ENCODE measurements at regions not wholly inside any gene's neighbourhood (a gene's known extent, or its start where the extent isn't known, plus 50 kb on each side); places are given as distances from the start of the nearest gene placed in this dataset.

DNA sequence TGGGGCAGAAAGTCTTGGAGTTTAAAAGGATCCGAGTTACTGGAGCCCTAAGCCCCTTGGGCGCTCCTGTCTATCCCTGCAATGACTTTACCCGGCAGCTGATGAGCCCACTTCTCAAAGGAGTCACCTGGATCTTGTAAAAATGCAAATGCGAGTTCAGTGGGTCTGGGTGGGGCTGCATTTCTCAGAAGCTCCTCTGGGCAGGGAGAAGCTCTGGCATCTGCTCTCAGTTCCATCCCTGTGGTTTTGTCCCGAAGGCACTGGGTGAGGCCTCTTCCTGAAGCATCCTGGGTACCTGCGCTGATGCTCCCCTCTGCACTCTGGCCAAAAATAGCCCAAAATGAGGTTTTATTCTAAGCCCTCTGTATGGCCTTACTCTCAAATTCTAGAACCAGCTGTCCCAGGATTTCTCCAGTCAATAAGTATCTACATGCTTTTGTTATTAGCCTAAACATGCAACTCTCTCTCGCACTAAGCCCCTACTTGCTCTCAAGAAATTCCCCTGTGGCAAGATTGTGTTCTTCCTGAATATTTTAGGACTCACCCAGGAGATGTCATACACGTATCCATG, 167.8 kb upstream of the APCDD1 start:
- Mint-ChIP-seq H3K4me1 (ENCODE audit: low read depth) (peaks cover 6% of the 10 kb centered on the region; the same call in 1 of the 2 replicates), H3K27me3 (ENCODE audit: insufficient read depth) (peaks cover 20% of the 10 kb centered on the region), H3K27ac (no peak overlapping the region), H3K4me3 (no peak overlapping the region), H3K9me3 (peaks cover 10% of the 10 kb centered on the region), H3K36me3 (ENCODE audit: low read depth) (no peaks in the 10 kb centered on the region; the same call in 1 of the 2 replicates)
- TF ChIP-seq, protein P1, sequence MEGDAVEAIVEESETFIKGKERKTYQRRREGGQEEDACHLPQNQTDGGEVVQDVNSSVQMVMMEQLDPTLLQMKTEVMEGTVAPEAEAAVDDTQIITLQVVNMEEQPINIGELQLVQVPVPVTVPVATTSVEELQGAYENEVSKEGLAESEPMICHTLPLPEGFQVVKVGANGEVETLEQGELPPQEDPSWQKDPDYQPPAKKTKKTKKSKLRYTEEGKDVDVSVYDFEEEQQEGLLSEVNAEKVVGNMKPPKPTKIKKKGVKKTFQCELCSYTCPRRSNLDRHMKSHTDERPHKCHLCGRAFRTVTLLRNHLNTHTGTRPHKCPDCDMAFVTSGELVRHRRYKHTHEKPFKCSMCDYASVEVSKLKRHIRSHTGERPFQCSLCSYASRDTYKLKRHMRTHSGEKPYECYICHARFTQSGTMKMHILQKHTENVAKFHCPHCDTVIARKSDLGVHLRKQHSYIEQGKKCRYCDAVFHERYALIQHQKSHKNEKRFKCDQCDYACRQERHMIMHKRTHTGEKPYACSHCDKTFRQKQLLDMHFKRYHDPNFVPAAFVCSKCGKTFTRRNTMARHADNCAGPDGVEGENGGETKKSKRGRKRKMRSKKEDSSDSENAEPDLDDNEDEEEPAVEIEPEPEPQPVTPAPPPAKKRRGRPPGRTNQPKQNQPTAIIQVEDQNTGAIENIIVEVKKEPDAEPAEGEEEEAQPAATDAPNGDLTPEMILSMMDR (IDR thresholded peaks at IDR 0.05): no peak
- no peak for DNase-seq

DNA sequence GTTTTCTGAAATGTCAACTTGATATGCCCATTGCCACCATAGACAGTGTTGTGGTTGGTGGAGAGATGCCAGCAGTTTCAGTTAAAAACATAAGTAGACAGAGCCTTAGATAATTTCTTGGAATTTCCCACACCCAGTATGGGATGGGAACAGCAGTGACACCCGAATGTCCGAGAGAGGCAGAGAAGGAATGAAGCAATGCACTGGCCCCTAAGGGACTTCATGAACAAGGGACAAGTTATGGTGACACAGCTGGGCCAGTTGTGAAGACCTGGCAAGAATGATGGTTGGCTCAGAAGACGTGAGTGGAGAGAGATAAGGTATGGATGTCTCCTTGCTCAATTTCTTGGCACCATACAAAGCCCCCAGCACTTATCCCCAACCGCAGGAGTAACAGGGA, 165.2 kb upstream of the APCDD1 start:
- TF ChIP-seq, protein P1 (IDR thresholded peaks at IDR 0.05): no peak
- Mint-ChIP-seq H3K36me3 (ENCODE audit: low read depth) (no peaks in the 10 kb centered on the region; the same call in 1 of the 2 replicates), H3K4me1 (ENCODE audit: low read depth) (peaks cover 6% of the 10 kb centered on the region; the same call in 1 of the 2 replicates), H3K4me3 (no peak overlapping the region), H3K27ac (no peak overlapping the region), H3K9me3 (peaks cover 10% of the 10 kb centered on the region), H3K27me3 (ENCODE audit: insufficient read depth) (peaks cover 15% of the 10 kb centered on the region)
- no peak for DNase-seq

DNA sequence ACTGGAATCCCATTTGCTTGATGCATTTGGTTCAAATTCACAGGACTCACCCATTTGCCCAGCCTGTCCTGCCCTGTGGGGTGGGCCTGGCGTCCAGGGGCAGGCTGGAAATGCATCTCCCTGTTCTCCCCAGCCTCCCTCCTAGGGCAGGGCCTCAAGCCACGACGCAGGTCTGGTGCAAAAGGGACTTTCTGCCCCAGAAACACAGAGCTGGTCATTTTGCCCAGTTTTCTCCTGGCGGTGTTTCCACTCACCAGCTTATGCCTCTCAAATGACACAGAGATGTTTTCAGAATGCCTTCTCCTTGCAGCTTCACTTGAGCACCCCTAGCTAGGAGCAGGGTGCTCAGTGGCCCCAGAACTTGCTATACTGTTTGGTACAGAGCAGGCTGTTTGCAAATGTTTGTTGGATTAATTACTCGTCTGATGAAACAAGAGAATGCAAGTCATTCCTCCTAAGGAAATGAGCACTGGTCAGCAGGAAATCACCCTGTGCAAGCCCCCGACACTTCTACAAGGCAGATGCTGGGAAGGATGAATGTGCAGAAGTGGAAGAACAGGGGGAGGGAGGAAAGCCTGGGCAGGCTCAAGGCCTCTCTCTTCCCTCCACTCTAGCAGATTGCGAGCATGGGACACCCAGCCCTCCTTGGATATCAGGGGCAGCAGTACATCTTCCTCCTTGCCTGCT, 164.3 kb upstream of the APCDD1 start:
- Mint-ChIP-seq H3K27me3 (ENCODE audit: insufficient read depth) (peaks cover 11% of the 10 kb centered on the region), H3K4me3 (no peak overlapping the region), H3K4me1 (ENCODE audit: low read depth) (peaks cover 6% of the 10 kb centered on the region; the same call in 1 of the 2 replicates), H3K27ac (peak overlapping the region; percentile 30; the same call in 1 of the 2 replicates), H3K9me3 (peaks cover 10% of the 10 kb centered on the region), H3K36me3 (ENCODE audit: low read depth) (no peaks in the 10 kb centered on the region; the same call in 1 of the 2 replicates)
- DNase-seq: no peak
- TF ChIP-seq, protein P1 (IDR thresholded peaks at IDR 0.05): no peak

DNA sequence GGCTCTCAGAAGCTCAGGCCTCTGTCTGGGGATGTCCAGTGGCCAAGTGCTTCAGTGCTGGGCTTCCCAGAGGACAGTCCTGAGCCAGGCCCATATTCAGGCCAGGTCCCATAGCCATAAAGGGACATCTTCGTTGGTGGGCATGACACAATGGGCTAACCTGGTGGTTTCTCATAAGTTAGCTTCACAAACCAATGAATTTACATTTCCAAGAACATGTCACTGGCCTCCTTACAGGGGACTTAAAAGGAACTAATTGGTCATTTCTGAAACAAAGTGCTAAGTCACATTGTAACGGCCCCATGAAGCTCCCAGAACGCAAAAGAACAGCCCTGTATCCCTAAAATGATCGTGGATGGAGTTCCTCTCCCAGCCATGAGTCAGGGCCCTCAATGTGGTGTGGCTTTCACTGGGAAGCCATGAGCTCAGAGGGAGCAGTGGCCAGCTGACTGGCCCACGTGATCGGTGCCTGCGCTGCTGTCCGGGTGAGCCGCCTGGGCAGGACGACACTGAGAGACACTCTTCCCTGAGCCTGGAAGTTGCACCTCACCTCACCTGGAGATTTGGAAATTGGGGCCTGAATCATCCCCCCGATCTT, 163.7 kb upstream of the APCDD1 start:
- peak overlapping the region; percentile 30; the same call in 1 of the 2 replicates for H3K27ac Mint-ChIP-seq
- H3K4me3 Mint-ChIP-seq: no peak overlapping the region
- H3K9me3 Mint-ChIP-seq: peaks cover 10% of the 10 kb centered on the region
- peaks cover 11% of the 10 kb centered on the region for H3K27me3 Mint-ChIP-seq (ENCODE audit: insufficient read depth)
- TF ChIP-seq, protein P1 (IDR thresholded peaks at IDR 0.05): no peak
- no peaks in the 10 kb centered on the region; the same call in 1 of the 2 replicates for H3K36me3 Mint-ChIP-seq (ENCODE audit: low read depth)
- DNase-seq: no peak
- H3K4me1 Mint-ChIP-seq (ENCODE audit: low read depth): peaks cover 6% of the 10 kb centered on the region; the same call in 1 of the 2 replicates

DNA sequence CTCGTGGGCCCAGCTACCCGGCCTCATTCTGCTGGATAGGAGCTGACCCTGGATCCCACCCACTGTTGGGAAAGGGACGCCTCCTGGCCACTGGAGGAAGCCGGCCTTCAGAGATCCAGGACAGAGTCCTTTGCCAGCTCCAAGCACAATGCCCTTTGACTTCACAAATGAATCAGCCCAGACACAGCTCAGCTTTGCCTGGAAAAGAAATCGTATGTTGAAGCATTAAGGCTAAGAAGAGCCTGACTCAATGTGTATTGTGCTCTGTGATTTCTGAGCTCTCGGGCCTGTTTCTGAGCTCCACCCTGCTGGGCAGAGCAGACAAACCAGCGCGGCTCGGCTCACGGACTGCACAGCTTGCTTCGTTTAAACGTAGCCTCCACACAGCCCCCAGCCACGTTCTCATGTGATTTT, 162.9 kb upstream of the APCDD1 start:
- Mint-ChIP-seq H3K4me3 (no peak overlapping the region), H3K36me3 (ENCODE audit: low read depth) (no peaks in the 10 kb centered on the region; the same call in 1 of the 2 replicates), H3K9me3 (peaks cover 10% of the 10 kb centered on the region), H3K4me1 (ENCODE audit: low read depth) (peaks cover 6% of the 10 kb centered on the region; the same call in 1 of the 2 replicates), H3K27ac (peak overlapping the region; percentile 50; the same call in 1 of the 2 replicates), H3K27me3 (ENCODE audit: insufficient read depth) (peaks cover 10% of the 10 kb centered on the region)
- peak; percentile 18 for DNase-seq
- TF ChIP-seq, protein P1 (IDR thresholded peaks at IDR 0.05): no peak
